ENCODE measurements at regions not wholly inside any gene's neighbourhood (a gene's known extent, or its start where the extent isn't known, plus 50 kb on each side); places are given as distances from the start of the nearest gene placed in this dataset.

DNA sequence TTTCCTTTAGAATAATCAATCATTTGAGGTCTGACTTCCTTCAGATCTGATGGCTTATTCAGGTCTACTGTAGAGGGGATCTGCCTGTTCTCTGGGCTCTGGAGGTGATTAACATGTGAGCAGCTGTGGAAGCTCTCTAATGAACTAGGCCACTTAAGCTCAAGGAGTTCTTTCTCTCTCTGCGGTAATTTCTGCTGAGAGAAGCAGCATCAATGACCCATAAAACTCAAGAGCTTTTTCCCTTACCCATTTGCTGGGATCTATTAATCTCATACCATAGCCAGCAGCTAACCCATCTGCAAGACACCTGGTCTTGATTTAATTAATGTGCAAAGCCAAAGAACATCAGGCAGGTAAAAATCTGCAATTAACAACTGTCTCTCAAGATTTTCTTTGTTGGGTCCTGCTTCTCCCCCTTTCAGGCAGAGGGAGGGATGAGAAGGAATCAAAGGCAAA, 73.2 kb upstream of the DLG1 start:
- TF ChIP-seq TARDBP (IDR thresholded peaks at IDR 0.05) (no peak), SUZ12 (IDR thresholded peaks at IDR 0.05) (no peak), ELF4 (IDR thresholded peaks at IDR 0.05) (no peak), BHLHE40 (IDR thresholded peaks at IDR 0.05; ENCODE audit: borderline replicate concordance) (no peak), SP1 (IDR thresholded peaks at IDR 0.05) (no peak), ARNT (IDR thresholded peaks at IDR 0.05) (no peak), FOXM1 (IDR thresholded peaks at IDR 0.05; ENCODE audit: borderline replicate concordance) (no peak), FOXA1 (IDR thresholded peaks at IDR 0.05) (no peak), HDGF (IDR thresholded peaks at IDR 0.05; ENCODE audit: borderline replicate concordance) (no peak), ZNF384 (IDR thresholded peaks at IDR 0.05) (no peak), L3MBTL2 (conservative IDR thresholded peaks at IDR 0.05) (no peak)
- TF ChIP-seq, protein P1, sequence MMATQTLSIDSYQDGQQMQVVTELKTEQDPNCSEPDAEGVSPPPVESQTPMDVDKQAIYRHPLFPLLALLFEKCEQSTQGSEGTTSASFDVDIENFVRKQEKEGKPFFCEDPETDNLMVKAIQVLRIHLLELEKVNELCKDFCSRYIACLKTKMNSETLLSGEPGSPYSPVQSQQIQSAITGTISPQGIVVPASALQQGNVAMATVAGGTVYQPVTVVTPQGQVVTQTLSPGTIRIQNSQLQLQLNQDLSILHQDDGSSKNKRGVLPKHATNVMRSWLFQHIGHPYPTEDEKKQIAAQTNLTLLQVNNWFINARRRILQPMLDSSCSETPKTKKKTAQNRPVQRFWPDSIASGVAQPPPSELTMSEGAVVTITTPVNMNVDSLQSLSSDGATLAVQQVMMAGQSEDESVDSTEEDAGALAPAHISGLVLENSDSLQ (IDR thresholded peaks at IDR 0.05): no peak

Measured in HEK293T (cell line).